GM18951 (cell line): ENCODE measurements at regions not wholly inside any gene's neighbourhood (a gene's known extent, or its start where the extent isn't known, plus 50 kb on each side); places are given as distances from the start of the nearest gene placed in this dataset.

ENCODE experiments used
- POLR2A ChIP-seq: IDR thresholded peaks from 4 replicates; pipeline ENCODE4 v1.6.1; 2011; ENCODE audit warnings: mild to moderate bottlenecking; ENCODE audit not compliant: insufficient read length, insufficient read depth; ENCODE audit errors: extremely low read depth
- in situ Hi-C: fragments of 300-500 bp; cut with MboI; formaldehyde crosslinking; loops from one replicate; pipeline ENCODE4 v1.12.0; 2022; ENCODE audit warnings: low sequenced_read_pairs, mixed read lengths, inconsistent platforms; ENCODE audit not compliant: unreplicated experiment

DNA sequence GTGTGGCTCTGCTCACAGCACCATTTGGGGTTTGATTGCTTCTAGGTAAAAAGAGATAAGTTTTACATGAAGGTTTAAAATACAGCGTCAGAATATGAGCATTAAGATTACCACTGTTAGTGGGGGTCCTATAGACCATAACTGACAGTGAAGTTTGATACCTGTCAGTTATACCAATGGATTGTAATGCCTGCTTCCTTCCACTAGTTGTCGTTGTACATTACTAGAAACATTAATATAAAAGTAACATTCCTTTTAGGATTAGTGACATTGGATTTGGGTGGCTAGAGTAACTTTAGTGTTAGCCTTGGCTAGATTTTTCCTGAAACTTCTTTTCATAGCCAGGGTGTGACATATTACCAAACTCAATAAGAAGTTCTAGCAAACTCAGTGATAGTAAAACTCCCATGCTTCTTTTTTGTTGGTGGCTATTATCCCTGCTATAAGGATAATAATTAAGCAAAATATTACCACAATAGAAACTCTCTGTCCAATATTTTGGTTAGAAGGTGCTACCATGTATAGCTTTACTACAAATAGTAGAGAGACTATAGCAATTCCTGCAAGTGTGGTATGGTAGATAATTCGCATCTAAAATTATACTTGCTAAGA is 57.1 kb downstream of the FAM181B start:
- in situ Hi-C loops: loop anchor here (25.0 kb wide), 1 partner anchor 1039 kb away; no protein-coding TSS in a partner anchor
- no peak for TF ChIP-seq POLR2A

DNA sequence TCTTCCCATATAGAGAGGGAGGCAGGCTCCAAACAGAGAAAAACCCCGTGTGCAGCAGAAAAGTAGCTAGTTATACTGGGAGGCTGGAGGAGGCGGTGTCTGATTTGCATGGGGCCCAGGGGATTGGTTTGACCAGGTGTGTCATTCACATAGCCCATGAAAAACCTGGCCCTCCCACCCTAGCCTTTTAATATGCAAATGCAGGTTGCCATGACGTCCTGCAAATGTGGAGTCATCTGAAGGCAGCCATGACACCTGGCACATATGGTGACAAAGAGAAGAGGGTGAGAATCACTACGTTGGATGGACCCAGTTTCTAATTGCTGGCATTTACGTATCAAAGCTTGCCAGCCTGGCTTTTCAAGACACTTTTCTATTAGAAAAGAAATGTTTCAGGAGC is 57.8 kb downstream of the FAM181B start:
- no peak for TF ChIP-seq POLR2A
- in situ Hi-C loops: loop anchor here (25.0 kb wide), 1 partner anchor 1039 kb away; no protein-coding TSS in a partner anchor

DNA sequence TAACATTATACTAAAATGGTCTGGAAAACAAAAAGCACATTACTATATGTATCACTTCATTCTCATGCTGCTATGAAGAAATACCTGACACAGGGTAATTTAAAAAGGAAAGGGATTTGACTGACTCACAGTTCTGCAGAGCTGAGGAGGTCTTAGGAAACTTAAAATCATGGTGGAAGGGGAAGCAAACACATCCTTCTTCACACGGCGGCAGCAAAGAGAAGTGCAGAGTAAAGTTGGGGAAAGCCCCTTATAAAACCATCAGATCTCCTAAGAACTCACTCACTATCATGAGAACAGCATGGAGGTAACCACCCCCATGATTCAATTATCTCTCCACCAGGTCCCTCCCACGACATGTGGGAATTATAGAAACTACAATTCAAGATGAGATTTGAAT is 60.0 kb downstream of the FAM181B start:
- in situ Hi-C loops: no loop called here

DNA sequence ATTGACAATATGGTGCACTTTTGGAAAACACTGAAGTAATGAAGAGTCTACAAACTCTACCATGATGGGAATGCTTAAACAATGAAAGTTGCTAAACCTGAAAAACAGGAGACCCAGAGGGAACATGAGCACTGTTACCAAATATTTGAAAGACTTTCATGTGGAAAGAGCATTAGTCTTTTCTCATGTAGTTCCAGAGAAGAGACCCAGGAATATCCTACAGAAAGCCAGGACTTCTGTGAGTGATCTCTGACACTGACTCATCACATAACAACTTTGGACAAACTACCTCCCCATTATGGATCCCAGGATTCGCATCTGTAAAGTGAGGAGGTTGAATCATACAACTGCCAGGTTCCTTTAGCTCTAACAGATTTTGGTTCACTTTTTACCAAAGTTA is 62.2 kb downstream of the FAM181B start:
- no peak for TF ChIP-seq POLR2A
- in situ Hi-C loops: no loop called here

More for the DNA sequence above, 60.0 kb downstream of the FAM181B start:
- TF ChIP-seq POLR2A: no peak

DNA sequence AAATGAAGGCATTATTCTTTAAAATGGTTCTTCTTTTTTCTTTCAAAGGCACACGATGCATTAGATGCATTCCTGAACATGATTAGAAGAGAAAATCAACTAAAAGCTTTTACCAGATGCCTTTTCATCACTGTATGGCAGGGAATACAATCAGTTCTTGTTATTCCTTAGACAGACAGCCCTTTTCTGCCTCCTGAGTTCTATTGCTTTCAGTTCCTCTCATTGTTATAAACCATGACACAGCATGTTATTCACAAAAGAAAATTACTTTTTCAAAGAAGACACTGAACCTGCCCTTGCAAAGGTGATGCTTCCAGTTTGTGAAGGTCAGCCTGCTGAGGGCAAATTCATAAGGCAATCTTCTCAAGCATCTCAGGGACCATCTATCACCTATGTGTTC is 70.1 kb downstream of the FAM181B start:
- in situ Hi-C loops: no loop called here
- no peak for TF ChIP-seq POLR2A

DNA sequence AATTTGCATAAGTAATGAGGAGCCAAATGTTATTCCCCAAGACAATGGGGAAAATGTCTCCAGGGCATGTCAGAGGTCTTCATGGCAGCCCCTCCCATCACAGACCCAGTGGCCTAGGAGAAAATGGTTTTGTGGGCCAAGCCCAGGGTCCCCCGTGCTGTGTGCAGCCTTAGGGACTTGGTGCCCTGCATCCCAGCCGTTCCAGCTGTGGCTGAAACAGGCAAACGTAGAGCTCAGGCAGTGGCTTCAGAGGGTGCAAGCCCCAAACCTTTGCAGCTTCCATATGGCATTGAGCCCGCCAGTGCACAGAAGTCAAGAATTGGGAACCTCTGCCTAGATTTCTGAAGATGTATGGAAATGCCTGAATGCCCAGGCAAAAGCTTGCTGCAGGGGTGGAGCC is 79.9 kb downstream of the FAM181B start:
- no peak for TF ChIP-seq POLR2A

DNA sequence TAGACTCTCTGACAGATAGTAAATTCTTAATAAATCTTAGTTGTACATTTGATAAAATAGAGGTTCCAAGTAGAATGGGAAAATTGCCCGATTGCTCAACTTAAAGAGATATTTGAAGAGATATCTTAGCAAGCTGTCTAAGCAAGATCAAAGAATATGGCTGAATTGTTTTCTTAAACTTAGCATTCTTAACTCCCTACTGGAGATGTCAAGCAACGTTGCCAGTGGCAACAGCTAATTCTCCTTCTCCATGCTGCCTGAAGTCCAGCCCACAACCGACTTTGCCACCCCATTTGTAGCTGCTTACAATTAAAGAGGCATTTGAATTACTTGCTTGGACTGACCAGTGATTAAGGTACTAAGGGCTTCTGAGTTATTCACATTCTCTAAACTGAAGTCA is 94.4 kb downstream of the FAM181B start:
- TF ChIP-seq POLR2A: no peak
- in situ Hi-C loops: no loop called here

More for the DNA sequence above, 79.9 kb downstream of the FAM181B start:
- in situ Hi-C loops: no loop called here

DNA sequence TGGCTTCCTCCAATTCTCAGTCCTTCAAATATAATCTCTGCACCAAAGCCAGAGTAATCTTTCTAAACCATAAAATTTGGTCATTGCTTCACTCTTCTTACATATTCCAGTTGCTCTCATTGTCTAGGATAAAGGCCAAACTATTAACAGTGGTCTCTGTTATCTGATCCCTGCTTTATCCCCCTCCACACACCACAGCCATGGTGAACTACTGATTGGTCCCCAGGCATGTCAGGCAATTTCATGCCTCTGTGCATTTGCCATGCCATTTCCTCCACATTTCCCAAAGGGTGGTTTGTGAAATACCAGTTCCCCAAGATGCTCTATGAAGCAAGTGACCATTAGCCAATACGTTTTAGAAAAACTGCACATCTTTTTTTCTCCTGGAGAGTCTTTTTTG is 97.0 kb downstream of the FAM181B start:
- no peak for TF ChIP-seq POLR2A
- in situ Hi-C loops: no loop called here

DNA sequence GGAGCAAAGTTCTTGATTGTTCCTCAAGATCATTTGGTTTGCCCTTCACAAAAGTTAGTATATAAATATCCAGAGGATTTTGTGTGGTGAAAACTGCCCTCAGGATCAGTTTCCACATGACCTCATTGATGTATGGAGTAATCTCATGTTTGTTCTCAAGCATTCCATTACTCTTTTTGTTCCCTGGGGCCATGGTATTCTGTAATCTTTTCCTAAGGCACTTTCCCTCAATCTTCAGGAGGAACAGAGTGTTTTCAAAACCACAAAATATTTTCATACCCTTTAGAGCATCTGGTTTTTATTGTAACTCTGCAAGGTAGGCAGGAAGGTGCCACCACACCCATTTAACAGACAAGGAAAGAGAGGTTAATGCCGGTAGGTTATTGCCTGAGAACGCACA is 99.6 kb downstream of the FAM181B start:
- in situ Hi-C loops: no loop called here

DNA sequence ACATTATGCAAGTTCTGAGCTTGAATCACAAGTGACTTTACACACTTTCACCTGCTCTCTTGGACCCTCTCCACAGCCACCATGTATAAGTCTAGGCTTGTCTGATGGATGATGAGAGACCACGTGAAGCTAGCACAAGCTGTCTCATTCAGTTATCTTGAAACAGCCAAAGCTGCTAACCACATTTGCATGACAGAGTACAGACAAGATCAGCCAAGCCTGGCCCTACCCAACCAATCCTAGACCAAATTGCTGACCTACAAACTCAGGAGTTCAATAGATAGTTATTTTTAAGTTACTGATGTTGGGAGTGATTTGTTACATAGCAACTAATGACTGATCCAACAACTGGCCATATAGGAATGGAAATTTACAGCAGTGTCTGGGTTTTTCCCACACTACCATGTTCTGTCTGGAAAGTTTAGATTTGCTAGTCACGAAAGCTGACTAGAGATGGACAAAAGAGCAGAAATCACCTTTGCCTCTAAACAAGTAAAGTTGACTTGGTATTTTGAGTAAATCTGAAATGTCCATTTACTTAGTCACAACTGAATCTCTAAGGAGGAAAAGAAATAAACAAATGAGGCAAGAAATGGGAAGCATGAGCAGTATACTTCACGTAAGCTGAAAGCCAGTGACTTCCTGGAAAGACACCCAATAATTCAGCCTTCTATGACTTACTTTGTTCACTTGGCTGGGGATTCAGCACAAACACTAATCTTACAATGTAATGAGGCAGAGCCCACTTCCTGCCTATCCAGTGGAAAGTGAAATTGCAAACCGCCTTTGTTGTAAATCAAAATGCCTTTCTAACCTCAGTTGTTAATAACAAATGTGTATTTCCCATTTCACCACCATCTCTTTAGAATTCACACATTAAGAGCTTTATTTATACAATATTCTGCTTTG is 101.7 kb downstream of the FAM181B start:
- TF ChIP-seq POLR2A: no peak
- in situ Hi-C loops: no loop called here

More for the DNA sequence above, 99.6 kb downstream of the FAM181B start:
- TF ChIP-seq POLR2A: no peak

DNA sequence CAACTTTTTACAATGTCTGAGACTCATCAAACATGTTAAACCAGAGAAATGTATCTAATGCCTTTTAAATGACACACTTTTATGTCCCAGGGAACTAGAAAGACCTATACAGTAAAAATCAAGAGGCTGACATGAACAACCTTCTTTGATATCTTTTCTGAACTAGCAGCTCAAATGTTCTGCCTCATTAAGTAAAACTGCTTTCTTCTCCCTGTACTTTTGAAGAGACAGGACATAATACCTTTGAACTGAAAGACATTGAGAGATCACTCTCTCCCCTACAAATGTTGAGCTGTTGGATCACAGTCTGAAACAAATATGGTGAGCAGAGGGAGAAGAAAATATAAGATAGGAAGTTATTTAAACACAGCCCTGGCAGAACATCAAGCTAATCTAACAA is 123.0 kb downstream of the FAM181B start:
- TF ChIP-seq POLR2A: no peak
- in situ Hi-C loops: no loop called here

DNA sequence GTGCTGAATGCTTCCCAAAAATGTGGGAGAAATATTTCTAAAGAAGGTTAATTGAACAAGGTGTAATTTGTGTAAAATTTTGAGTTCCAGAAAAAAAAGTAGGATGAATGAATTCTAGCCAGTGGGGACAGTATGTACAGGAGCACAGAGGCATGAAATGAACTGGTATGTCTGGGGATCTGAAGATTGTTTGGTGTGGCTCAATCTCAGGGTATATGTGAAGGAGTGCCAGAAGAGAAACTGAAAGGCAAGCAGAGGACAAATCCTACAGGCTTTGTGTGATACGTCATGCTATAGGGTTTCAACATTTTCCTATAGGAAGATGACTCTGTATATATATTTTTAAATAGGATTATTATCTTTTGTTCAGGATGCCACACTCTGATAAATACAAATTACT is 126.9 kb downstream of the FAM181B start:
- TF ChIP-seq POLR2A: no peak

DNA sequence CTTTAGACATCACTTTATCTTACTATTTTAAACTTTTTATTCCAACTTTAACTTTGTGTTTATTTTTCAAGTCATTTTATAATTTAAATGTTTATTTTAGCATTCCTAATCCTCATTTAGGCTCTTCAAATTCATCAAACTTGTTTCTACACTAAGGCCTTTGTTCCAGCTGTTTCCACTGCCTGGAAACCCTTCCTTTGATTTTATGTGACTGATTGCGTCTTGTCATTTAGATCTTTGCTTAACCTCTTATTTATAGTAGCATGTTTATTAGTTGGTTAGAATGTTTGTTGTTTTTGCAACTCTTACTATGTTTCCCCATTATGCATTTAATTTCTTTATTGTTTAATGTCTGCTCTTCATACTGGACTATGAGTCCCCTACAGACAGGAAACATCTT is 132.0 kb downstream of the FAM181B start:
- in situ Hi-C loops: no loop called here
- TF ChIP-seq POLR2A: no peak

More for the DNA sequence above, 126.9 kb downstream of the FAM181B start:
- in situ Hi-C loops: no loop called here

DNA sequence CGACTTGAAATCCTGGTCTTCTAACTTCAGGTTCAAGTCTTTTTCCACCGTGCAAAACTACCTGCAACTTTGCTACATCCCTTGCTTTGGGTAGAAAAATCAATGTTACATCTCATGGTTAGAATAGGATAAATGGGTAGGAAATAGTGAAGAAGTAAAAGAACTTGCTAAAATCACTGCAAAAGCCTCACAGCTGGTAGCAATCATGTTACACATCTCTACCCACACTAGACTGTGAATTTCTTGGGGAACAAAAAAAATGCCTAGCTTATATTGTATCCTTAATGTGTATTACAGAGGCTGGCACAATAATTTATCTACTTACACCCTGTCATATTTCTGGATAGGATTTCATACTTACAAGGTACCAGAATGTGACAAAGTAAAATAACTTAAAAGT is 133.8 kb downstream of the FAM181B start:
- TF ChIP-seq POLR2A: no peak
- in situ Hi-C loops: no loop called here
